ENCODE measurements at regions not wholly inside any gene's neighbourhood (a gene's known extent, or its start where the extent isn't known, plus 50 kb on each side); places are given as distances from the start of the nearest gene placed in this dataset.

GRCh38 chr4:137300776-137301175, 231.5 kb downstream of the PCDH18 start:
- Histone ChIP-seq H3K4me2 (ENCODE audit: control insufficient read depth, insufficient read depth) (no peak overlapping the region), H3K27ac (ENCODE audit: control insufficient read depth, insufficient read depth) (no peak overlapping the region), H4K20me1 (ENCODE audit: control insufficient read depth, insufficient read depth) (no peaks in the 10 kb centered on the region), H3K4me3 (no peak overlapping the region), H3K9me3 (replicated peaks; ENCODE audit: control insufficient read depth, insufficient read depth, low read length) (no peaks in the 10 kb centered on the region), H2AFZ (ENCODE audit: control insufficient read depth, low read depth, low read length) (no peak overlapping the region), H3K79me2 (ENCODE audit: control insufficient read depth, insufficient read depth, low read length) (no peaks in the 10 kb centered on the region), H3K9ac (ENCODE audit: control insufficient read depth, insufficient read depth, low read length) (no peak overlapping the region), H3K27me3 (replicated peaks in 1 of 2; ENCODE audit: control insufficient read depth in 2 of 2, insufficient read depth in 2 of 2, low read length in 1 of 2) (no peaks in the 10 kb centered on the region), H3K36me3 (ENCODE audit: control insufficient read depth in 2 of 2, insufficient read depth in 2 of 2, low read length in 1 of 2) (no peaks in the 10 kb centered on the region), H3K4me1 (ENCODE audit: control insufficient read depth, insufficient read depth, low read length) (no peaks in the 10 kb centered on the region)
- no TSS peak for BruUV-seq (replicated peaks)
- in situ Hi-C loops (cut with MboI) (no loop called here), intact Hi-C loops (cut with micrococcal nuclease; ENCODE audit: unreplicated experiment) (no loop called here)
- POLR2A ChIA-PET = no interaction called here
- FAIRE-seq (no peak), DNase-seq (ENCODE audit: low read depth, low spot score) (no peak), ATAC-seq (no peak)
- CTCF ChIA-PET = no interaction called here
- SMC1A ChIA-PET (ENCODE audit: uncharacterized antibody, unreplicated experiment) = interaction anchor here (0.9 kb wide), 1 partner anchor 31 kb away, joined by 3 read pairs; no protein-coding TSS in a partner anchor
- RAD21 ChIA-PET (ENCODE audit: unreplicated experiment) = no interaction called here
- no peak for TF ChIP-seq ZBTB40 (IDR thresholded peaks at IDR 0.05; ENCODE audit: borderline replicate concordance)
- TF ChIP-seq NFYB (IDR thresholded peaks at IDR 0.05; ENCODE audit: insufficient read depth, low read depth, low read length) = no peak
- TF ChIP-seq NFYA (IDR thresholded peaks at IDR 0.05; ENCODE audit: borderline replicate concordance, low read depth, low read length) = no peak
- no peak for TF ChIP-seq HSF1 (IDR thresholded peaks at IDR 0.05; ENCODE audit: low read depth, low read length)
- TF ChIP-seq RBBP5 (conservative IDR thresholded peaks at IDR 0.05) = no peak
- TF ChIP-seq NR2C2 (IDR thresholded peaks at IDR 0.05; ENCODE audit: borderline replicate concordance, control insufficient read depth, insufficient read length, low read depth) = no peak
- TF ChIP-seq IKZF2 (IDR thresholded peaks at IDR 0.05) = no peak
- no peak for TF ChIP-seq NFXL1 (IDR thresholded peaks at IDR 0.05; ENCODE audit: borderline replicate concordance)
- no peak for TF ChIP-seq CHD1 (IDR thresholded peaks at IDR 0.05; ENCODE audit: low read depth, low read length)
- no peak for TF ChIP-seq RAD21 (IDR thresholded peaks at IDR 0.05; ENCODE audit: insufficient read depth, low read depth, low read length)
- no peak for TF ChIP-seq REST (IDR thresholded peaks at IDR 0.05; ENCODE audit: low read depth, low read length)
- no peak for TF ChIP-seq EZH2 (IDR thresholded peaks at IDR 0.05; ENCODE audit: borderline replicate concordance, control insufficient read depth, low read depth, low read length)
- no peak for TF ChIP-seq PML (IDR thresholded peaks at IDR 0.05; ENCODE audit: low read length)
- no peak for TF ChIP-seq POLR2AphosphoS5 (IDR thresholded peaks at IDR 0.05; ENCODE audit: low read length)
- no peak for TF ChIP-seq SMAD1 (IDR thresholded peaks at IDR 0.05; ENCODE audit: low read depth, partially characterized antibody)
- no peak for TF ChIP-seq CHD4 (IDR thresholded peaks at IDR 0.05)
